H4 (cell line): ENCODE measurements at regions not wholly inside any gene's neighbourhood (a gene's known extent, or its start where the extent isn't known, plus 50 kb on each side); places are given as distances from the start of the nearest gene placed in this dataset.

Source experiments
- DNase-seq: peaks from one replicate; pipeline ENCODE4 v3.0.0-alpha.2; 2015; ENCODE audit warnings: low spot score

DNA sequence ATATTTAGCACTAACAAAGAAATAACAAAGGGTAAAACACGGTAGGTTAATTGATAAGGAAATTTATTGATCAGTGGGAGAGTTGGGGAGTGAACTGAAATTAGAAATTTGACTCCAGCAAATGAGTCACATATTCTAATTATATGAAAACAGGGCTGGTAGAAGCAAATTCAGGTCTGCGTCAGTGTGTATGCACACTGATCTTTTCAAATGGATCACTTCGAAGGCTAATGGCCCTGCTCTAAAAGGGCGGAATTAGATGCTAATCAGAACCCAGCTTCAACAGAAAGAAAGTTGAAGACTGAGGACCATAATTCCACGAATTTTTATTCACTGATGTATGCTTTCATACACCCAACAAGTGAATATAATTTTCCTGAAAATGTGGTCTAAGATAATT, 762.4 kb upstream of the DPPA4 start:
- DNase-seq: no peak

DNA sequence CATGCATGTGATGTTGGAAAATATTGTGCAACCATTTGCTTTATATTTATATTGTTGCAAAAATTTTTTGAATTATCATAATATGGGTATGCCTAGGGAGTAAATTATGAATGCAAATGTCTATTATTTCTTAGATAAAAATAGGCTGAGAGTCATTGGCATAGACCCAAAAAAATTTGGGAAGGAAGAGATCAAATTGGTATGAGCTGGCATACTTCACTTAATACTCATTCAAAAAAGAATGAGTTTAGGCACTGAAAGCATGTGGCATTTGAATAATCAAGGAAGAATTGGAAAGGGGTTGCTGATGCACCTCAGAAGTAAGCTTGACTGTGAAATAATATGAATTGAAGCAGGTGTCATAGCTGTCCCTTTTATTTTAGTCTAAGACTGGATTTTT, 764.0 kb upstream of the DPPA4 start:
- DNase-seq: no peak

DNA sequence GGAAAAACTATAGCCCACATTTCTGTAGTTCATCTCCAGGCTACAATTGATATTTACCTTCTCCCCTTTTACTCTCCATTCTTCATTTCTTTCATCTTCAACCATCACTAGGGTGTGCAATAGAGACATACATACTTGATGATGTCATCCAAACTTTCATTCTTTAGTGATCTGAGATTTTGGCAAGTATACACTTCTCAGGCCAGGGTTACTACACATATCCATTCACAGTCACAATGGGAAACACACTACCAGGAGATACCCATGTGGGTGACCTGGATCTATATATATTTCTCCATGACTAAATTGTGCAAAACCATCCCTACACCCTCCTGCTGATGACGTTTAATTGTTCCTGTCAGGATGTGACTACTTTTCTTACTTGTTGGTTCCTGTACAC, 769.5 kb upstream of the DPPA4 start:
- DNase-seq: no peak

DNA sequence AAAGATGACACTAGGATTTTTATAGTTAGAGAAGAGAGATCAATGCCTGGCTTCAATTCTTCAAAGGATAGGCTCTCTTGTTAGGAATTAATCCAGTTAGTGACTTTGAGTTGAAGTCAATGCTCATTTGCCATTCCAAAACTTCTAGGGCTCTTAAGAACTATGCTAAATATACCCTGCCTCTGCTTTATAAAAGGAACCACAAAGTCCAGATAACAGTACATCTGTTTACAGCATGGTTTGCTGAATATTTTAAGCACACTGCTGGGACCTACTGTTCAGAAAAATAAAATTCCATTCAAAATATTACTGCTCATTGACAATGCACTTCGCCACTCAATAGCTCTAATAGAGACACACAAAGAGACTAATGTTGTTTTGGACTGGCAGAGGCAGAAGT, 786.6 kb upstream of the DPPA4 start:
- DNase-seq: no peak

DNA sequence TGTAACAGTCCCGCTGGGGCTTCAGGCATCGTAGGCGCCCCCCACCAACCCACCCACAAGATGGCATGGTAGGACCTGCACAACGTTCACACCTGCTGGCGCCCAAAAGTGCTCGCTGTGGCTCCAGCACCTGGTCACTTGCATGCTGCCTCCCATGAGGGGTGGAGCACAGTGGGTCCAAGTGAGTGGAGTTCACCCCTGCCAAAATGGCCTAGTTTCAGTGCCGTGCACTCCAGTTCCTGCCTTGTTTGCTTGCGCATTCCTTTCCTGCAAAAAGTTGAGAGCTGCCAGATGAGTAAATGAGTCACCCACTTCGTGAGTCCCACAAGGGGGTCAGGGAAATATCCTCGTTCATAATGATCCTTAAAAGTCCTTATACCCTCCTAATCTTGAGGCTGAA, 788.7 kb upstream of the DPPA4 start:
- no peak for DNase-seq

DNA sequence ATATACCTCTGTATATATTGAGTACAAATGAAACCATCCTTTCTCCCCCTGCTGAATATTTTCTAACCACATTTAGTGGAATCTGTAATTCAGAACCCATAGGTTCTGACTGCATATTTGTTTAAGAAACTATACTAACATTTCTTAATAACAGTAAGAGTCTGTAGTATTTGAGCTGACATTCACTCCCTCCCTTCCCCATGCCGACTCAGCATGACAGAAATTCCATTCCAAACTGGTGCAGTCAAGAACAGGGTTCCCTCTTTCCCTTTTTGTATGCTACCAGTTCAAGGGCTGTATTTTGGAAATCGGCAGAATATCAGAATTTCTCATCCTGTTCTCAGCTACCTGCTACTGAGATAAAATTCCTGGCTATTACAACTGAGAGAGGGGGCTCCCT, 796.6 kb upstream of the DPPA4 start:
- no peak for DNase-seq

DNA sequence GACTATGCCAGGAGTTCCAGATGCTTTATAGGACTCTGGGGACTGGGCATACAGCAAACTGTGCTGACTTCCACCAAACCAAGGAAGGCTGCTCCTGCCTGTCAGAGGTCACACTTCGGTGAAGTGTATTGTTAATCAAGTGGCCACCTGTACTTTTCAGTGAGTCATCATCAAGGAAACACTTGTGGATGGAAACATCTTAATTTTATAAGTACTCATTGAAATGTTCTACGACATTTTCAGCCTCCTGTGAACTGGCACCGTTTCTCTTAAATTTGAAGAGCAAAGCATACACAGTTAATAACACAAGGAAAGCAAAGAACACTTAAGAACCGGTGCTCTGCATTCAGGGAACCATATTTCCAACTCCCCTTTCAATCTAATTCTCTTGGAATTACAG, 801.7 kb upstream of the DPPA4 start:
- no peak for DNase-seq

DNA sequence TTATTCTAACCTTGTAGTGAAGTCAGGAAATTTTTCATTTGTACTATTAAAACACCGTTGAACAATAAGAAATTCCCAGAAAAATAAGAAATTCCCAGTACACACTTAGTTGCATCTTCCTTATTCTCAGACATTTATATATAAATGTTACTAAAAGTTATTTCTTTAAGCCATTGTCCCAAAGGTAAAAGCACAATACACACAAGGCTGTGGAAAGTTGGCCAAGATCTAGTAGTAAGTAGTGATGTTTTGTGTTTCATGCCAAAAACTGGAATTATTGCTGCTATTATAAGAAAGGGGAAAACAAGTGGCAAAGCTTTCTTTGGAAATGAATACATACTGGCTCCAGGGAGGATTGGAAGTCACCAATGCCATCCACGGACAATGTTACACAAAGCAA, 802.5 kb upstream of the DPPA4 start:
- no peak for DNase-seq

DNA sequence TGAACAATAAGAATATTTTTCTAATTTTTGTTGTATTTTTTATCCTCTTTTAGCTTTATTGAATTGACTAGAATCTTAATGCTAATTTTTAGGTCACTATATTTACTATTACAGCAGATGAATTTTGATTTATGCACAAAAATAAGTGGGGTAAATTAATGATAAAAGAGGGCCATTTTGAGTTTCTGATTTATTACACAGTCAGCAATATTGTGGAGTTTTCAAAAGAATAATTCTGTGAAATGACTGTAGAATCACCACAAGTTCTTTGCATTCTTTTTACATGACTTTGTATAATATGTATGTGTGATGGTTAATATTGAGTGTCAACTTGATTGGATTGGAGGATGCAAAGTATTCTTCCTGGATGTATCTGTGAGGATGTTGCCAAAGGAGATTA, 812.4 kb upstream of the DPPA4 start:
- no peak for DNase-seq

DNA sequence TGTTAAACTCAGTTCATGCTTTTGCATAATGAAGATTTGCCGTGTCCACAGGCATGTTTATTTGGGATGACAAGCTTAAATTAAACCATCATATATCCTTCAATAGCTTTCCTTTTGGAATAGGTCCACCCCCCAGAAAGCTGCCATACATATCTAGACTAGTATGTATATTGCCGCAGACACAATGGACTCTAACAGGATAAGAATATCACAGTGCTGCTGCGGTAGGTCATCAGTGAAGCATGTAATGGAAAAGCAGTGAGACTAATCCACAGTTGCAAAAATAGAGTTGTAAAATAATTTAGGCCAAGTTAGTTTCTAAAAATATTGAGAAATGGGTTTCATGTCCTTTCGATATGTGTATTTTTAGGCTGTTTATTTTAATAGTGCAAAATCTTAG, 819.9 kb upstream of the DPPA4 start:
- no peak for DNase-seq

DNA sequence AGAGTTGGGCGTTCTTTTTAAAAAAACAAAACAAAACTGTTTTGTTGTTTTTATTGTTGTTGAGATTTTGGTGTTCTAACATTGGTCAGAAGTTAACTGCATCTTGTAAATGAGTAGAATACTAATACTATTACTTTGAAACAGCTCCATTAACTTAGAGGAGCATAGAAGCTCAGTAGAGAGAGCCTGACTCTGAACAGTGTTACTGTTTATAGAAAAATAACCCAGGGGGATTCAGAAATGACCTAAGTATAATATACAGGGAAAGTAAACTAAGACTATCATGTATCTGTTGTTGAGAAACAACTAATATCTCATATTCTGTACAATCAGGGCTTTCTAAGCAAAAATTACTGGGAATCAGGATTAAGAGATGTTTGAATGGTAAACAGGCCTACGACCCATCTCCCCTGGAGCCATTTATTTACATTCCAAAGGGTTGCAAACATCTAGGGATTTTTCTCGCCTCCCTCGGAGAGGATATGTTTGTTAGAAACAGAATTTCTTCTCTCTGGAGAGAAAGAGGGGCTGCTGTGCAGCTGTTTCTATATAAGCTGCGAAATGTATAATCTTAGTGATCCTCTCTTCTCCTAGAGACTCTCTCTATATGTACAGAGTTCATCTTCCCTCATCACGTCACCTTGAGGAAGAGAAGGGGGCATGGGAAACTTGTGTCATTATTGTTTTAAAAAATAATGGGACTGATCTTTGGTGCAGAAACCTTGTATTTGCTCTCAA, 827.5 kb upstream of the DPPA4 start:
- no peak for DNase-seq

DNA sequence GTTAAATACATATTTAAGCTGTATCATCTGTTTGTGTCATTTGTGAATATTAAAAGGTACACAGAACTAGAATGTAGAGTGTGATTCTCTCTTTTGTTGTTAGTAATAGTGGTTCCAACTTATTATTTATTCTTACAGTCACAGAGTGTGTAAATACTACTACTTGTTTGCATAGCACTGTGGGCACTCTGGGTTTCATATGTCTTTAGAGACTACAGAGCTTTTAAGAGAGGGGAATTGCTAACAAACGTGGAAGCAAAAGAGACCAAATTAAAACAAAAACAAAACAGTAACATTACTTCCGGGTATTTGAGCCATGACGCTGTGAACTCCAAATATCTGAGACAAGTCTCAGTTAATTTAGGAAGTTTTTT, 828.0 kb upstream of the DPPA4 start:
- no peak for DNase-seq

DNA sequence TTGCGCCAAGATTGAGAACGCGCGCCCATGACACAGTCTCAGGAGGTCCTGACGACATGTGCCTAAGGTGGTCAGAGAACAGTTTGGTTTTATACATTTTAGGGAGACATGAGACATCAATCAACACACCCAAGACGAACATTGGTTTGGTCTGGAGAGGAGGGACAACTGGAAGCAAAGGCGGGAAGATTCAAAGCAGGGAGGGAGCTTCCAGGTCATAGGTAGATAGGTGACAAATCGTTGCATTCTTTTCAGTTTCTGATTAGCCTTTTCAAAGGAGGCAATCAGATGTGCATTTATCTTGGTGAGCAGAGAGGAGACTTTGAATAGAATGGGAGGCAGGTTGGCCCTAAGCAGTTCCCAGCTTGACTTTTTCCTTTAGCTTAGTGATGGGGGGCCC, 828.4 kb upstream of the DPPA4 start:
- DNase-seq: no peak

DNA sequence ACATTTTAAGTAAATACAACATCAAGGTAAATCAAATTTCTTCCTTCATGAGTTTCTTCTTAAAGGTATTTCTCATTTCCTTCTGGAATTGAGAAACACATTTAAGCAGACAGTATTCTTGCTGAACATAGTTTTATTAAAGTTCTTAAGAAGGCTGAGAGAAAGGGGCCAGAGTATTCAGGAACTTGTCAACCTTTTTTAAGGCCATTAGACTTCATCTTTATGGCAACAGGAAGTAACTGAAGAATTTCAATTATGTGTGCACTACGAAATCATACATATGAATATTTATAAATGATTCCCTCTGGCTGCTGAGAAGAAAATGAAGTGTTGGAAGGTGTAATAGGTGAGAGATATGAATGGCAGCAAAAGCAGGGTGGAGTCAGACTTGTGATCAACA, 829.4 kb upstream of the DPPA4 start:
- DNase-seq: no peak

DNA sequence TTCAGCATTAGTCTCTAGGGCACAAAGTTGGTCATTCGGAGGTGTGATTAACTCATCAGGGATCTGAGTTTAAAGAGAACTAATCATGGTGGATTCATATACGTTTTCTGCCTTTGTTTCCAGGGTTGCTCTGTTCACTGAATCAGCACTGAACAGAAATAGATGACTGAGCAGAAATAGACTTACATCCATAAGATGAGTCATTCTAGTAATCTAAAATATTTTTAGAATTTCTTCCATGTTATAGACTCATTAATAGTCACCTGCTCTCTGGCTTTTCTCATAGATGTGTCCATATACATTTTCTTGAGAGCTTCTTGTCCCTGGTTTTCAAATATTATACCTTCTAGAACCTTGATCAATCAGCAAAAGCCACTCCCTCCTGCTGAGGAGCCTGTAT, 837.6 kb upstream of the DPPA4 start:
- DNase-seq: no peak

DNA sequence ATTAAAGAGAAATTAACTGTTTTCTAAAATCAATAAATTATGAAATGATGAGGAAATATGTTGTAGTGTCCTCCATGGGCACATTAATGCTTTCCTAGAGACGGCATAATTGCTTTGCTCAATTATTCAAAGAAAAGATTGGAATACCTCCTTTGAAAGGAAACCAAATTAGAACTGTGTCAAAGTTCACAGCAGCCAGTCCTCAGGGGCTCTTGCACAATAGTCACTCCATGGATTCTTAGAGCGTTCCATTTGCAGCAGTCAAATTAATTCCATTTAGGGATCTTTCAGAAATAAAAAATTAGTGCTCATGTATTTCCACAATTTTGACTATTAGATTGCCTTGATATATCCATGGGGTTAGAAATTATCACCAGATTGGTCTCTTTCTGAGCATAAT, 841.6 kb upstream of the DPPA4 start:
- DNase-seq: no peak

DNA sequence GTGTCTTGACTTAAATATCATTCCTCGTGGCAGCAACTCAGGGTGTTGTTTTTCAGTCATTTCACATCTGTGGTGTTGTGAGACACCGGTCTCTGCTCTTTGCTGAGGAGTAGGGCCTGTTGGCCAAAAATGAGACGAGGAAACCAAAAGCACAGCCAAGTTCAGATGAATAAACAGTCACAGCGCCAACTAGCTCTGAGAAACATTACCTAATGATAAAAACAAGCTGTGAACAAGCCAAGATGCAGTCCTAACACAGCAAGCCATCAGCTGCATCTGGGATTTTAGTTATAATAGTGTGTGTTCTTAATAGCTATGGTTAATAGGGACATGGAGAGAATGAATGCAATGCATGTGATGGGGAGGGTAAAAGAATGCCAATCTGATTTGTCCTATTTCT, 843.4 kb upstream of the DPPA4 start:
- no peak for DNase-seq

DNA sequence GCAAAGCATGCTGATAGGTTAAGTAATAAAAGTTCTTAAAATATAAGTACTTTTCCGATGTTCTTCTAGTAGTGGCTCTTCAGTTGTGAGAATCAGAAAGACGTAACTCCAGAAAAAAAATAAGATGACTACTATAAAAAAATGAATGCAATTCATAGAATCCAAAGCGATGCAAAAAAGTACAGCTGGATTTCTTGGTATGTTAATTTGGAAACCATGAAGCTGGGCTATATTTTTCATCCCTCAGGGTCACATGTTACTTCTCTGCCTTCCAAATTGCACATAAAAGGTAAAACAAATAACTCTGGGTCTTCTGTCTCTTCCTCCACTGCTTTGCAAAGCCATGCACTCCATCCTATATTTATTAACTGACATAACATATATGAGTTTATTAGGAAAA, 843.9 kb upstream of the DPPA4 start:
- no peak for DNase-seq

DNA sequence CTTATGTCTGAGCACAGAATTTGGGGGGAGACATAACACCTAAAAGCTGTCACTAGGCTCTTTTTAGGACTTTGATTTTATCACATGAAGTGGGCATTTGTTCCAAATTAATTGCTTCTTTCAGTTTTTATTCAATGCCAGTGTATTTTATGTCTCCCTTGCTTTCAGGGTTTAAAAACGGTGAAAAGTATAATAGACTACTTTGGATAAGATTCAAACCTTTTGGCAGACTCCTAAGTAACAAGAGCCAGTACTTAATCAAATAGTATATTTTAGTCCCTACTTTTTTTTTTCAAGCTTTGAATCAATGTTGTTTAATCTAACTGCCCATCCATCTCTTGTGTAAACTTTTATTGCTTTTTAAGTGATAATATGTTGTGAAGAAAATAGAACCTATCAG, 847.2 kb upstream of the DPPA4 start:
- no peak for DNase-seq

DNA sequence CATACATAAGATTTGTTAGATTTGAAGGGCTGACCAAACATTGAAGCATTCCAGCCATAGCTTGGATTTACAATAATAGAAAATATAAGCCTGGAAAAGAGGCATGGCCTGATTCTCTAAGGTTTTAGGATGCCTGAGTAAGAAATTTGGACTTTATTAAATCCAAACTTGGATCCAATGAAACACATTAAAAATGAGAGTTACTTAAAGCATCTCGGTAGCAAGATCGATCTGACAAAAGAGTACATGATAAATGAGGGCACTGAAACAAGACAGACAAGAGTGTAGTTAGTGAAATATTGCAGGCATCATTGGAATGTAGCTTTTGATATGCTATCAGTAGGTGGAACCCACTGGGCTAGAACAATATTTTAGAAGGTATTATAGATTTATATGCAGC, 855.7 kb upstream of the DPPA4 start:
- DNase-seq: no peak

DNA sequence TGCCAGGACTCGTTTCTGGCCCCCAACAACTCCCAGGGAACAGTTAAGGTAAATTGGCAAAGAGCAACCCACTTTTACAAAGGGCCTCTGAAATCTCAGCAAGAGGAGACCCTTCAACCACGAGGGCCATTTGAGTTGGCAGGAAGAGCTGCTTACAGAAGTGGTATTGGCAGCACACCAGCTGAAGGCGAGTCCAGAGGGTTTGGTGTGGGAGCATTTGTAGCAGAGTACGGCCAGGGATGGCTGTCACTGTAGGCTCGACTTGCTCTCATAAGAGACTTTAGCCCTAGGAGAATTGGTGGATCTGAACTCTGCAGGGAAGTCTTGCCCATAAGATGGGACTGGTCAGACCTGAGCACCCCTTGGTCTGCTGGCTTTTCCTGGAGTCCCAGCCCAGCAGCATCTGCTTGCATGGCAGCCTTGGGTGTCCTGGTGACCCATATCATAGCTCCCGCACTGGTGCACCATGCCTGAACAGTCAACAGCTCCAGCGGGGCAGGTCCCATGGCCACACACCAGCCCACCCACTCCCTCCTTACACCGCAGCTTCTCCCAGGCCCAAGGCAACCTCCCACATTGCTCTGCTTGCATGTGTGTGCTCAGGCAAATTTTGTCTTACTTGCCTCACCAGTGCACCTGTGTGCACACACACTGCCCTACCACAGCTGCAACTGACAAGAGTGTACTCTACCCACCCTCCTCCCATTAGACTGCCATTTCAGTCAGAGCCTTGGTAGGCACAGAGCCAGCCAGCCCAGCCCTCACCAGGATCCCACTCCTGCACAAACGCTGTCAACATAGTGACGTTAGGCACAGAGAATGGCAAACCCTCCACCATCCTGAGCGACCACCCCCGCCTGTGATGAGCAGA, 861.6 kb upstream of the DPPA4 start:
- no peak for DNase-seq

DNA sequence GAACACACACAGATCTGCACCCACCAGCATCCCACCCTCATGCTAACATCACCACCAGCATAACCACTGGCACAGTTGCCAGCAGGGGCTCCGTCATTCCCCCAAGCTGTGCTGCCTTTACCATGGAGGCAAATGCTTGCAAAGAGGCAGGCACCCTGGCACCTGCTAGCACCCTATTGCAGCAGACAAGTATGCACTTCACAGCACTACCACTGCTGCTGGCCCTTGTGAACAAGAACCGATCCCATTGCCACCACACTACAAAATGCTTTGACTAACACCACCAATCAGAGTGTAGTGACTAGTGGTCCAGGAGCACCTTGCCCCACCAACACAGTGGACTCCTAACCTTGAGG, 862.2 kb upstream of the DPPA4 start:
- DNase-seq: no peak

DNA sequence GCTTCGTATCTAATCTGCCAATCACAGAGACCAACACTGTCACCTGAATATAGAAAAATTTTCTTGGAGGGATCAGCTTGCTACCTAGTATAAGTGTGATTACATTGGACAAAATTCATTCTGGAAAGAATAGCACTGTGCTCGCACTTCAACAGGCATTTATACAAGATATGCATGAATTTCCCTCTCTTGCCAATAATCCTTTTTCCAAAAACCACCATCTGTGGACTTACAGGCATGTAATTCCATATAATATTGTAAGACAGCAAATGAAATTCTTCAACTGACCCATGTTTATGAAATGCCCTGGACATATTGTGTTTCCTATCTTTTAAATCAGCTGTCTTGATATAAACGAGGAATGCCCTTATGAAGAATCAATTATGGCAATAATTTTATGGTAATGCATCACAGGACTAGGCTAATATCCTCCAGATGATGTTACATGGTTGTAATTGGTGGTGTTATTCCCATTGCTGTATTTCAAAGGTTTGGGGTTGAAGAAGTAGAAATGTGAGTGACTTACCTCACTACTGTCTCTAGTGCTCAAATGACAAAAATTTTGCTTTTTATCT, 861.4 kb upstream of the NECTIN3 start:
- DNase-seq: no peak
